ENCODE measurements at regions not wholly inside any gene's neighbourhood (a gene's known extent, or its start where the extent isn't known, plus 50 kb on each side); places are given as distances from the start of the nearest gene placed in this dataset.
"Not testable (repeated sequence)": the region's sequence is repeated elsewhere in the genome, so short reads cannot be mapped to it uniquely, and the experiment has no call there.

GRCh38 chr3:83251490-83251889 is 1490.0 kb upstream of the GBE1 start:
- DNase-seq (ENCODE audit: low read depth), result no peak

- no peak for DNase-seq (ENCODE audit: low read depth)
These were observed 1489.2 kb upstream of the GBE1 start for GRCh38 chr3:83250613-83251012.

GRCh38 chr3:83248454-83248853 is 1487.0 kb upstream of the GBE1 start:
- no peak for DNase-seq (ENCODE audit: low read depth)

GRCh38 chr3:83235180-83235814 is 1473.9 kb upstream of the GBE1 start:
- no peak for DNase-seq (ENCODE audit: low read depth)

- DNase-seq (ENCODE audit: low read depth), result no peak
These were observed 1472.3 kb upstream of the GBE1 start for GRCh38 chr3:83233715-83234114.

GRCh38 chr3:83230841-83231240 is 1469.4 kb upstream of the GBE1 start:
- DNase-seq (ENCODE audit: low read depth), result no peak

GRCh38 chr3:83230376-83230775 is 1468.9 kb upstream of the GBE1 start:
- DNase-seq (ENCODE audit: low read depth), result no peak

- DNase-seq (ENCODE audit: low read depth), result no peak
These were observed 1465.3 kb upstream of the GBE1 start for GRCh38 chr3:83226751-83227150.

GRCh38 chr3:83224101-83224868 is 1462.8 kb upstream of the GBE1 start:
- no peak for DNase-seq (ENCODE audit: low read depth)

- no peak for DNase-seq (ENCODE audit: low read depth)
These were observed 1457.1 kb upstream of the GBE1 start for GRCh38 chr3:83218383-83219200.

GRCh38 chr3:83217595-83218118 is 1456.2 kb upstream of the GBE1 start:
- DNase-seq (ENCODE audit: low read depth), result not testable (repeated sequence)

- no peak for DNase-seq (ENCODE audit: low read depth)
These were observed 1455.6 kb upstream of the GBE1 start for GRCh38 chr3:83216919-83217594.

- no peak for DNase-seq (ENCODE audit: low read depth)
These were observed 1433.8 kb upstream of the GBE1 start for GRCh38 chr3:83195243-83195642.

- DNase-seq (ENCODE audit: low read depth), result no peak
These were observed 1432.1 kb upstream of the GBE1 start for GRCh38 chr3:83193526-83193925.

GRCh38 chr3:83189634-83190033 is 1428.2 kb upstream of the GBE1 start:
- DNase-seq (ENCODE audit: low read depth), result no peak

GRCh38 chr3:83169473-83169872 is 1408.0 kb upstream of the GBE1 start:
- no peak for DNase-seq (ENCODE audit: low read depth)

GRCh38 chr3:83150896-83151295 is 1389.5 kb upstream of the GBE1 start:
- DNase-seq (ENCODE audit: low read depth), result no peak

GRCh38 chr3:83140983-83141382 is 1379.5 kb upstream of the GBE1 start:
- no peak for DNase-seq (ENCODE audit: low read depth)

GRCh38 chr3:83131236-83131635 is 1369.8 kb upstream of the GBE1 start:
- DNase-seq (ENCODE audit: low read depth), result no peak

GRCh38 chr3:83122774-83123350 is 1361.4 kb upstream of the GBE1 start:
- no peak for DNase-seq (ENCODE audit: low read depth)

- no peak for DNase-seq (ENCODE audit: low read depth)
These were observed 1331.8 kb upstream of the GBE1 start for GRCh38 chr3:83093222-83093572.

Data from activated T-cell treated with anti-CD3 and anti-CD28 coated beads for 48 hours (primary cell).